ENCODE measurements at regions not wholly inside any gene's neighbourhood (a gene's known extent, or its start where the extent isn't known, plus 50 kb on each side); places are given as distances from the start of the nearest gene placed in this dataset.

DNA sequence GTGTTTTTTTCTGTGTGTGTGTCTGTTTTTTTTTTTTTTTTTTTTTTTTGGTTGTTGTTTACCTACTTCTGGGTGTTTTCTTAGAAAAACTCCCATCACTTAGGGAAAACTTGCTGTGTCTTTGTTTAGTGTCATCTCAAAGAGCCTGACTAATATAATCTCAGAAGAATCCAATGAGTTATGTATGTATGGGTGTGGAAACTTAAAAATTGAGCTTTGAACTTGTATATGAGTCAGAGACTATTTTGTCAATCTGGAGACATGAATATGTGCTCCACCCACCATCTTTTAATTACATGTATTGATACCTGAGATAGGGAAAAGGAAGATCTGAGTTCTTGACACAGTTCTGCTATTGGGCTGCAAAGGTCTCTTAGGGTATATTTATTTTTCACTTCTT lies 140.7 kb upstream of the SPRY2 start:
- no peaks in the 10 kb centered on the region for H3K79me2 ChIP-seq (ENCODE audit: control insufficient read depth, insufficient read depth, low read length)
- ATAC-seq (ENCODE audit: low read depth) (no peak), DNase-seq (no peak)
- no peaks in the 10 kb centered on the region for H4K20me1 ChIP-seq (ENCODE audit: control insufficient read depth, insufficient read depth, low read length, poor library complexity, severe bottlenecking)
- peaks cover 0 to 2% (median 0%) of the 10 kb centered on the region in 3 donors for H3K9me3 ChIP-seq (ENCODE audit: control extremely low read depth in 1 of 3, control insufficient read depth in 2 of 3, insufficient read depth in 1 of 3, low read length in 2 of 3)
- TF ChIP-seq EZH2 (IDR thresholded peaks at IDR 0.05; ENCODE audit: borderline replicate concordance, insufficient read depth, low read depth, low read length, poor library complexity, severe bottlenecking) (no peak), CTCF (IDR thresholded peaks at IDR 0.05) (no peak)
- no peak overlapping the region for H3K4me2 ChIP-seq (replicated peaks; ENCODE audit: low read depth, low read length, poor library complexity, severe bottlenecking)
- no peak overlapping the region for H3K9ac ChIP-seq (ENCODE audit: low read length)
- POLR2A ChIA-PET, result no interaction called here
- Mint-ChIP-seq H3K27me3 (no peaks in the 10 kb centered on the region), H3K4me1 (no peaks in the 10 kb centered on the region), H3K9me3 (ENCODE audit: insufficient read depth) (peaks cover 1% of the 10 kb centered on the region), H3K4me3 (no peak overlapping the region), H3K27ac (no peak overlapping the region)
- intact Hi-C loops (cut with micrococcal nuclease), result no loop called here
- no peak overlapping the region for H3K4me3 ChIP-seq (ENCODE audit: control extremely low read depth in 1 of 5, extremely low read depth in 1 of 5, insufficient read depth in 1 of 5, low read depth in 2 of 5, low read length in 4 of 5)
- H3K36me3 ChIP-seq (replicated peaks in 1 of 2; ENCODE audit: control extremely low read depth in 1 of 2, control insufficient read depth in 1 of 2, extremely low read depth in 1 of 2, insufficient read depth in 2 of 2, low read length in 1 of 2), result no peaks in the 10 kb centered on the region
- no peak overlapping the region for H3K27ac ChIP-seq (ENCODE audit: low read length in 2 of 2)
- CTCF ChIA-PET, result no interaction called here
- H3K4me1 ChIP-seq (ENCODE audit: control insufficient read depth in 2 of 2, insufficient read depth in 2 of 2, low read length in 2 of 2), result no peaks in the 10 kb centered on the region
- no peaks in the 10 kb centered on the region for H3K27me3 ChIP-seq (replicated peaks in 1 of 4; ENCODE audit: control extremely low read depth in 1 of 4, control insufficient read depth in 3 of 4, insufficient read depth in 4 of 4, low read length in 3 of 4)
- no peak overlapping the region for H2AFZ ChIP-seq (ENCODE audit: insufficient read depth, low read depth, low read length, poor library complexity, severe bottlenecking)

- ATAC-seq (ENCODE audit: low read depth) (no peak), DNase-seq (no peak)
- CTCF ChIA-PET, result no interaction called here
- H3K4me1 Mint-ChIP-seq, result peaks cover 5% of the 10 kb centered on the region
- POLR2A ChIA-PET, result no interaction called here
- H3K4me2 ChIP-seq (replicated peaks; ENCODE audit: low read depth, low read length, poor library complexity, severe bottlenecking), result no peak overlapping the region
- no peak overlapping the region for H3K9ac ChIP-seq (ENCODE audit: low read length)
- H4K20me1 ChIP-seq (ENCODE audit: control insufficient read depth, insufficient read depth, low read length, poor library complexity, severe bottlenecking), result no peaks in the 10 kb centered on the region
- no peak overlapping the region for H3K4me3 Mint-ChIP-seq
- H3K4me1 ChIP-seq (ENCODE audit: control insufficient read depth in 2 of 2, insufficient read depth in 2 of 2, low read length in 2 of 2), result no peaks in the 10 kb centered on the region
- no peaks in the 10 kb centered on the region for H3K36me3 ChIP-seq (replicated peaks in 1 of 2; ENCODE audit: control extremely low read depth in 1 of 2, control insufficient read depth in 1 of 2, extremely low read depth in 1 of 2, insufficient read depth in 2 of 2, low read length in 1 of 2)
- H3K27me3 ChIP-seq (replicated peaks in 1 of 4; ENCODE audit: control extremely low read depth in 1 of 4, control insufficient read depth in 3 of 4, insufficient read depth in 4 of 4, low read length in 3 of 4), result no peaks in the 10 kb centered on the region
- H3K27ac Mint-ChIP-seq, result no peak overlapping the region
- no peak overlapping the region for H2AFZ ChIP-seq (ENCODE audit: insufficient read depth, low read depth, low read length, poor library complexity, severe bottlenecking)
- H3K4me3 ChIP-seq (ENCODE audit: control extremely low read depth in 1 of 5, extremely low read depth in 1 of 5, insufficient read depth in 1 of 5, low read depth in 2 of 5, low read length in 4 of 5), result no peak overlapping the region
- H3K27me3 Mint-ChIP-seq, result no peaks in the 10 kb centered on the region
- H3K9me3 Mint-ChIP-seq (ENCODE audit: insufficient read depth), result peaks cover 1% of the 10 kb centered on the region
- intact Hi-C loops (cut with micrococcal nuclease), result no loop called here
- WGBS (ENCODE audit: insufficient coverage), result 63% methylated on average over 1 of the region's 5 CpGs
- TF ChIP-seq EZH2 (IDR thresholded peaks at IDR 0.05; ENCODE audit: borderline replicate concordance, insufficient read depth, low read depth, low read length, poor library complexity, severe bottlenecking) (no peak), CTCF (IDR thresholded peaks at IDR 0.05) (no peak)
- peaks cover 0 to 1% (median 0%) of the 10 kb centered on the region in 3 donors for H3K9me3 ChIP-seq (ENCODE audit: control extremely low read depth in 1 of 3, control insufficient read depth in 2 of 3, insufficient read depth in 1 of 3, low read length in 2 of 3)
- no peaks in the 10 kb centered on the region for H3K79me2 ChIP-seq (ENCODE audit: control insufficient read depth, insufficient read depth, low read length)
- H3K27ac ChIP-seq (ENCODE audit: low read length in 2 of 2), result no peak overlapping the region
Observed at GRCh38 chr13:80477661-80478443, 136.9 kb upstream of the SPRY2 start.
